Kidney (tissue), 13 donors: ENCODE measurements at regions not wholly inside any gene's neighbourhood (a gene's known extent, or its start where the extent isn't known, plus 50 kb on each side); places are given as distances from the start of the nearest gene placed in this dataset.
A peak's percentile ranks its signal among the peaks of the same experiment; 100 is the strongest.

Experiments
- DNase-seq, 5 donors: peaks; one replicate each; pipeline ENCODE4 v3.0.0-alpha.2; 2013 to 2020
- FAIRE-seq: peaks from 2 replicates; lab custom pipeline; 2012; peaks lifted over from hg19 to GRCh38; lab: Jason Lieb, UNC
- H3K27ac ChIP-seq, 2 donors: one replicate each; pipeline ENCODE4 v1.7.0; 2013; ENCODE audit warnings: low read depth in 2 of 2, low read length in 2 of 2, inconsistent platforms in 1 of 2
- H3K27me3 ChIP-seq: one replicate; pipeline ENCODE4 v1.7.1; 2013; ENCODE audit warnings: low read length, inconsistent platforms; ENCODE audit not compliant: control insufficient read depth, insufficient read depth
- H3K36me3 ChIP-seq, 3 donors: one replicate each; pipeline versions ENCODE4 v1.7.0 to v1.7.1; 2013; ENCODE audit warnings: low read length in 3 of 3, control low read depth in 1 of 3, inconsistent platforms in 1 of 3; ENCODE audit not compliant: insufficient read depth in 3 of 3, control insufficient read depth in 2 of 3
- H3K4me1 ChIP-seq, 3 donors: one replicate each; pipeline versions ENCODE4 v1.7.0 to v1.7.1; 2013; ENCODE audit warnings: low read length in 3 of 3, inconsistent platforms in 1 of 3, low read depth in 1 of 3; ENCODE audit not compliant: control insufficient read depth in 2 of 3, insufficient read depth in 2 of 3
- H3K4me3 ChIP-seq, 3 donors: one replicate each; pipeline versions ENCODE4 v1.7.0 to v1.8.1; 2013; ENCODE audit warnings: low read length in 3 of 3, control low read depth in 1 of 3, inconsistent platforms in 1 of 3
- H3K9ac ChIP-seq, 3 donors: one replicate each; pipeline versions ENCODE4 v1.7.0 to v1.7.1; 2013; ENCODE audit warnings: low read length in 3 of 3, control low read depth in 1 of 3, inconsistent platforms in 1 of 3
- H3K9me3 ChIP-seq, 3 donors: one replicate each; pipeline versions ENCODE4 v1.7.0 to v1.7.1; 2013; ENCODE audit warnings: low read length in 3 of 3, control low read depth in 1 of 3, inconsistent platforms in 1 of 3; ENCODE audit not compliant: control insufficient read depth in 2 of 3, insufficient read depth in 1 of 3
- CTCF ChIP-seq: IDR thresholded peaks from 3 replicates; pipeline ENCODE4 v1.5.1; 2012; ENCODE audit warnings: mild to moderate bottlenecking, moderate library complexity, borderline replicate concordance; ENCODE audit not compliant: insufficient read depth; ENCODE audit errors: extremely low read depth
- intact Hi-C: fragments of 100-400 bp; cut with DNase I; formaldehyde crosslinking; loops from one replicate; pipeline ENCODE4 v1.11.1; 2022
- donor health status: control.
- donor health status: control.
- donor health status: control.
- donor health status: control.
- donor health status: control.
- donor health status: DM: yes; HTN: yes; CAD: no.
- donor health status: Normal renal cell carcinoma (clear cell type).

- Histone ChIP-seq H3K9me3 (no peaks in the 10 kb centered on the region), H3K36me3 (no peaks in the 10 kb centered on the region), H3K9ac (no peak overlapping the region), H3K4me1 (no peaks in the 10 kb centered on the region), H3K27me3 (no peaks in the 10 kb centered on the region), H3K4me3 (no peak overlapping the region), H3K27ac (no peak overlapping the region)
- intact Hi-C loops: no loop called here
- FAIRE-seq (no peak), DNase-seq (no peak)
- no peak for TF ChIP-seq CTCF
Observed at GRCh38 chr3:110933821-110934426, 137.7 kb upstream of the NECTIN3 start.

GRCh38 chr3:110938629-110939028 lies 133.0 kb upstream of the NECTIN3 start:
- DNase-seq (no peak), FAIRE-seq (no peak)
- H3K27ac ChIP-seq: no peak overlapping the region
- H3K27me3 ChIP-seq: no peaks in the 10 kb centered on the region
- H3K9me3 ChIP-seq: peaks cover 0 to under 1% (median 0%) of the 10 kb centered on the region in 3 donors
- H3K36me3 ChIP-seq: no peaks in the 10 kb centered on the region
- no peak for TF ChIP-seq CTCF
- H3K4me3 ChIP-seq: no peak overlapping the region
- no peaks in the 10 kb centered on the region for H3K4me1 ChIP-seq
- intact Hi-C loops: no loop called here
- no peak overlapping the region for H3K9ac ChIP-seq

GRCh38 chr3:110940055-110940454 lies 131.6 kb upstream of the NECTIN3 start:
- TF ChIP-seq CTCF: no peak
- no peaks in the 10 kb centered on the region for H3K36me3 ChIP-seq
- no peak overlapping the region for H3K9ac ChIP-seq
- H3K27ac ChIP-seq: no peak overlapping the region
- intact Hi-C loops: no loop called here
- H3K27me3 ChIP-seq: no peaks in the 10 kb centered on the region
- DNase-seq (peak in 2 of 5 donors; percentile 12 to 19), FAIRE-seq (no peak)
- no peak overlapping the region for H3K4me3 ChIP-seq
- H3K9me3 ChIP-seq: peaks cover 0 to 9% (median 2%) of the 10 kb centered on the region in 3 donors
- H3K4me1 ChIP-seq: no peaks in the 10 kb centered on the region

- Histone ChIP-seq H3K9ac (no peak overlapping the region), H3K4me3 (no peak overlapping the region), H3K9me3 (peaks cover 0 to 20% (median 2%) of the 10 kb centered on the region in 3 donors), H3K36me3 (no peaks in the 10 kb centered on the region), H3K27ac (no peak overlapping the region), H3K4me1 (no peaks in the 10 kb centered on the region), H3K27me3 (no peaks in the 10 kb centered on the region)
- no peak for FAIRE-seq
- DNase-seq: no peak
- TF ChIP-seq CTCF: no peak
- intact Hi-C loops: no loop called here
Observed at GRCh38 chr3:110944782-110945181, 126.8 kb upstream of the NECTIN3 start.
